Type B pancreatic cell (in vitro differentiated cells): ENCODE measurements at regions not wholly inside any gene's neighbourhood (a gene's known extent, or its start where the extent isn't known, plus 50 kb on each side); places are given as distances from the start of the nearest gene placed in this dataset.

Experiments used
- DNase-seq: peaks from one replicate; pipeline ENCODE4 v3.0.0; 2021; ENCODE audit warnings: mixed read lengths; ENCODE audit not compliant: unreplicated experiment; ENCODE audit errors: extremely low spot score
- H3K27ac Mint-ChIP-seq: 2 replicates; pipeline ENCODE4 v1.8.0; 2021; ENCODE audit warnings: mild to moderate bottlenecking, mixed read lengths
- H3K27me3 Mint-ChIP-seq: 2 replicates; pipeline ENCODE4 v1.8.0; 2021; ENCODE audit warnings: mixed read lengths
- H3K36me3 Mint-ChIP-seq: 2 replicates; pipeline ENCODE4 v1.8.0; 2021; ENCODE audit warnings: mixed read lengths
- H3K4me1 Mint-ChIP-seq: one replicate; pipeline ENCODE4 v1.8.0; 2021; ENCODE audit warnings: mixed read lengths; ENCODE audit not compliant: unreplicated experiment
- H3K4me3 Mint-ChIP-seq: 2 replicates; pipeline ENCODE4 v1.8.0; 2021; ENCODE audit warnings: mild to moderate bottlenecking, mixed read lengths
- H3K9me3 Mint-ChIP-seq: 2 replicates; pipeline ENCODE4 v1.8.0; 2021; ENCODE audit warnings: mixed read lengths
- TF ChIP-seq, protein P1 (sequence below): fragments of 200-600 bp; sonication (generic); conservative IDR thresholded peaks from 2 replicates; pipeline ENCODE4 v1.5.0; 2021; ENCODE audit warnings: antibody characterized with exemption, mild to moderate bottlenecking

DNA sequence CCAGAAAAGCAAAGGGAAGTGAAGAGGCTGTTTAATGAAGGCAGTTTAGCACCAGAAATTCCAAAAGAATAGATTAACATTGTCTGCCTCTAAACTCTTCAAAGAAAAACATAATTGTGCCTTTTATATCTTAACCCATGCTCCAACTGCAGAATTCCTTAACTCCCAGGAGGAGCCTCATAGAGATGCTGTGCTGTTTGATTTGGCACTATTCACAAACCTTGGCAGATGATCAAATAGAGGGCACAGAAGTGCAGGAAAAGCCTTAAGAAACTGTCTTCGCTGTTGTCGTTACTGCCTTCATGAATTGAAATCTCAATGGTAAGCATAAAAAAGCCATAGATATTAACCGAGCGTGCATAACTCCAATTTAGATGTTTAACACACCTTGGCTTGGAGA is 124.1 kb upstream of the MPPED2 start:
- Mint-ChIP-seq H3K4me1 (peaks cover 30% of the 10 kb centered on the region), H3K27ac (no peak overlapping the region)

DNA sequence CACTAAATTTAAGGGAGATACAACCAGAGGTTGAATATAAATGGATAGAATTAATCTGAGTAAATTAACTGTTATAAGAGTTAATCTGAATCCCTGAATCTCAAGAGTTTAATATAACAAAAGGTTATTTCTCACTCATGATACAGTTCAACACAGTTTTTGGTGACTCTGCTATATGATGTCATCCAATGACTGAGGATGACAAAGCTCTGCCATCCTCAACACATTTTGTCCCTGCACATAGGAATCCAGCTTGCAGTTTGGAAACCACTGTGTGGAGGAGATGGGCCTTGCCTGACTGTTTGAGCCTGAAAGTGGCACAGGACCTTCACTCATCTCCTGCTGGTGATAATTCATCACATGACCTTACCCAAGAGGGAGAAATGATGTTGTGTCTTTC is 121.0 kb upstream of the MPPED2 start:
- Mint-ChIP-seq H3K4me3 (no peak overlapping the region), H3K9me3 (no peaks in the 10 kb centered on the region), H3K36me3 (no peaks in the 10 kb centered on the region), H3K27me3 (no peaks in the 10 kb centered on the region), H3K27ac (no peak overlapping the region), H3K4me1 (peaks cover 23% of the 10 kb centered on the region)
- TF ChIP-seq, protein P1, sequence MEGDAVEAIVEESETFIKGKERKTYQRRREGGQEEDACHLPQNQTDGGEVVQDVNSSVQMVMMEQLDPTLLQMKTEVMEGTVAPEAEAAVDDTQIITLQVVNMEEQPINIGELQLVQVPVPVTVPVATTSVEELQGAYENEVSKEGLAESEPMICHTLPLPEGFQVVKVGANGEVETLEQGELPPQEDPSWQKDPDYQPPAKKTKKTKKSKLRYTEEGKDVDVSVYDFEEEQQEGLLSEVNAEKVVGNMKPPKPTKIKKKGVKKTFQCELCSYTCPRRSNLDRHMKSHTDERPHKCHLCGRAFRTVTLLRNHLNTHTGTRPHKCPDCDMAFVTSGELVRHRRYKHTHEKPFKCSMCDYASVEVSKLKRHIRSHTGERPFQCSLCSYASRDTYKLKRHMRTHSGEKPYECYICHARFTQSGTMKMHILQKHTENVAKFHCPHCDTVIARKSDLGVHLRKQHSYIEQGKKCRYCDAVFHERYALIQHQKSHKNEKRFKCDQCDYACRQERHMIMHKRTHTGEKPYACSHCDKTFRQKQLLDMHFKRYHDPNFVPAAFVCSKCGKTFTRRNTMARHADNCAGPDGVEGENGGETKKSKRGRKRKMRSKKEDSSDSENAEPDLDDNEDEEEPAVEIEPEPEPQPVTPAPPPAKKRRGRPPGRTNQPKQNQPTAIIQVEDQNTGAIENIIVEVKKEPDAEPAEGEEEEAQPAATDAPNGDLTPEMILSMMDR = no peak
- DNase-seq = no peak

More for the DNA sequence above, 124.1 kb upstream of the MPPED2 start:
- Mint-ChIP-seq H3K27me3 (no peaks in the 10 kb centered on the region), H3K9me3 (no peaks in the 10 kb centered on the region), H3K36me3 (no peaks in the 10 kb centered on the region), H3K4me3 (no peak overlapping the region)
- no peak for DNase-seq
- TF ChIP-seq, protein P1 = no peak

DNA sequence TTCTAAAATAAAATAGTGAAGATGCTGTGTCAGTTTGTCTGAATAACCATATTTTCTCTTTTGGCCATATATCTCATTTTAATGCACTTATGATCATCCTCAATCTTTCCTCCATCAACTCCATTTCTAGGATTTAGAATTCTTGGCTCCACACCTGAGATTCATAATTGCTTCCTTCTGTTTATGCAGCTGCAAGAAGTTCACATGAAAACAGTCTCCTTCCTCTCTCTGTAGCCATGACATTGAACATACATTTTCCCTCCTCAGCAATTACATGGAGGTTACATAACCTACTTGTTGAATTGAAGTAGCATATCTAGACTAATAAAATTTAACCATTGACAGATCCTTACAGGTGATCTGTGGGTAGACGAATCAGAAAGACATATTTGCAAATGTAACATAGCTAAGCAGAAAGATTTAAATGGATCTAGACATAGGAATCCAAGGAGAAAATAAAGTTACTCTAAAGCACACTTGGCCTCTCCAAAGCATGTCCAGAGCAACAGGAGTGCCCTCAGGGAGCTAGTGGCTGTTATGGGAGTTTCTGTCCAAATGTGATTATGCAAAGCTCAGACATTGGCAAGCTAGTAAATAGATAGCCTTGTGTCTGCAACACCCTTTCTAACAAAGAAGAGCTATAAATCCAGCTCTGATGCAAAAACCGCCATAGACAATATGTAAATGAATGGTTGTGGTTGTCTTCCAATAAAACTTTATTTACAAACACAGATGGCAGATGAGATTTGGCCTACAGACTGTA is 119.9 kb upstream of the MPPED2 start:
- Mint-ChIP-seq H3K27ac (no peak overlapping the region), H3K27me3 (no peaks in the 10 kb centered on the region)

DNA sequence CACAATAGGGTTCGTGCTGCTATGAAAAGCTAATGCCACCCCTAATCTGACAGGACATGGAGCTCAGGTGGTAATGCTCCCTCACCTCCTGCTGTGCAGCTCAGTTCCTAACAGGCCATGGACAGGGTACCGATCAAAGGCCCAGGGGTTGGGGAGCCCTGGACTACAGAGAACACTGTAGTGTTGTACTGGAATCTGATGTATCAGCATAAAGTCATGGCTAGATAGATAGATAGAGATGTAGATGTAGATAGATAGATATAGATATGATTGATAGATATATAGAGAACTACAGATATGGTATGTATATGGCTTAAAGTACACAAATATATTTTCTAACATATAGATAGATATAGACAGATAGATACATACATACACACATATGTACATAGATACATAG is 112.3 kb upstream of the MPPED2 start:
- no peak overlapping the region for H3K27ac Mint-ChIP-seq
- H3K4me3 Mint-ChIP-seq = no peak overlapping the region
- TF ChIP-seq, protein P1 = no peak
- no peak for DNase-seq
- H3K27me3 Mint-ChIP-seq = no peaks in the 10 kb centered on the region
- H3K36me3 Mint-ChIP-seq = no peaks in the 10 kb centered on the region
- no peaks in the 10 kb centered on the region for H3K4me1 Mint-ChIP-seq
- no peaks in the 10 kb centered on the region for H3K9me3 Mint-ChIP-seq

More for the DNA sequence above, 119.9 kb upstream of the MPPED2 start:
- DNase-seq = no peak
- H3K4me3 Mint-ChIP-seq = no peak overlapping the region
- H3K36me3 Mint-ChIP-seq = no peaks in the 10 kb centered on the region
- peaks cover 19% of the 10 kb centered on the region for H3K4me1 Mint-ChIP-seq
- TF ChIP-seq, protein P1 = no peak
- no peaks in the 10 kb centered on the region for H3K9me3 Mint-ChIP-seq

DNA sequence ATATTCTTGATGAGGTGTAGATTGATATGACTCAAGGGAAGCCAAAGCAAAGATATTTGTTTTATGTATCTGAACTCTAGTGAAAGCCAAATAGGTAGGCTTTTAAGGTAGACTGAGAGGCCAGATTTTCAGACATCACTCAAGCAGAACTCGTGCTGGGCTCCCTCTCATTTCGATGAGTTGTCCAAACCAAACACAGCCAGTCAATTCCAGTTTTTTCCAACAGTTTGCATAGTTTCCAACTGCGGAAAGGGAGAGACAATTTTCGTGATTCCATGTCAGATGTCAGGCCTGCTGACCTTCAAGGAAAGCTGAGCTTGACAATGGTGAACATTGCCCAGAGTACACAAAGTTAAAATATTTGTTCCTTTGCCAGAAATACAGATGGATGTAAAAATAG is 110.9 kb upstream of the MPPED2 start:
- Mint-ChIP-seq H3K27me3 (no peaks in the 10 kb centered on the region), H3K4me1 (no peaks in the 10 kb centered on the region), H3K36me3 (no peaks in the 10 kb centered on the region), H3K27ac (no peak overlapping the region), H3K9me3 (no peaks in the 10 kb centered on the region), H3K4me3 (no peak overlapping the region)
- TF ChIP-seq, protein P1 = no peak
- no peak for DNase-seq
